ENCODE measurements at regions not wholly inside any gene's neighbourhood (a gene's known extent, or its start where the extent isn't known, plus 50 kb on each side); places are given as distances from the start of the nearest gene placed in this dataset.

- peak; percentile 52 for DNase-seq
Observed at GRCh38 chr5:10173716-10174115, 76.0 kb downstream of the ATPSCKMT start.

GRCh38 chr5:10172247-10172646 lies 77.4 kb downstream of the ATPSCKMT start:
- peak; percentile 65 for DNase-seq

DNA sequence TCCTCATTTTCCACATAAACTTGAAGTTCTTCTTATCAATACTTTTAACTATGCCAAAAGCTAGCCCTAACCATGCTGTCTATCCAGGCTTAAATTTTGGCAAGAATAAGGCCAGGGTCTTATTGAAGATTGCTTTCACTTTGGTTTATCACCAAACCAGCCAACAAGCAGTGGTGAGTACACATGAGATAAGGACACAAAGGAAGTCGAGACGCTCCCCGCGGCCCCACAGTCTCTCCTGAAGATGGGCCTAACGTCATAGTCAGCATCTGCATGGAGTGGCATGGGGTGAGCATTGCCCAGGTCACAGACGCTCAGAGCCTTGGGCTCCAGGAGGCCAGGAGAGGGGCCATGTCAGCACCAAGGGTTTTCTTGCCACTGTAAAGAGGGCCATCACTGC lies 80.3 kb downstream of the ATPSCKMT start:
- DNase-seq: no peak

GRCh38 chr5:10168254-10168653 lies 81.4 kb downstream of the ATPSCKMT start:
- no peak for DNase-seq

- DNase-seq: no peak
Observed at GRCh38 chr5:10167806-10168205, 81.9 kb downstream of the ATPSCKMT start.

GRCh38 chr5:10166392-10166791 lies 83.3 kb downstream of the ATPSCKMT start:
- no peak for DNase-seq

DNA sequence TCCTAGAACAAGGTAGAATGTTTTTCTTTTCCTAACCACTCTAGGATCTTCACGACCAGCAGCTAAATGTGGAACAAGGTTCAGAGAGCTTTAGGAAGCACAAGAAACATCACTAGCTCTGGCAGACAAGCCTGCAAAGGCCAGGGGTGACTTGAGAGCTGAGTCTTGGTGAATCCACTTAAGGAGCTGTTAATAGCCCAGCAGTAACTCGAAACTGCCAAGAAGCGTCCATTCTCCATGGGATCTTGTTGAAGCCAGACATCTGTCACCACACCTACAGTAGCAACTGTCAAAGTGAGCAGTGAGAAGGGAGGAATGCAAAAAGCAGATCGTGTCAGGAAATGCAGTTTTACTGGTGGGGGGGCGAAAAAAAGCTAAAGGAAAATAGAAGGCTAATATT lies 87.2 kb downstream of the ATPSCKMT start:
- DNase-seq: no peak

DNA sequence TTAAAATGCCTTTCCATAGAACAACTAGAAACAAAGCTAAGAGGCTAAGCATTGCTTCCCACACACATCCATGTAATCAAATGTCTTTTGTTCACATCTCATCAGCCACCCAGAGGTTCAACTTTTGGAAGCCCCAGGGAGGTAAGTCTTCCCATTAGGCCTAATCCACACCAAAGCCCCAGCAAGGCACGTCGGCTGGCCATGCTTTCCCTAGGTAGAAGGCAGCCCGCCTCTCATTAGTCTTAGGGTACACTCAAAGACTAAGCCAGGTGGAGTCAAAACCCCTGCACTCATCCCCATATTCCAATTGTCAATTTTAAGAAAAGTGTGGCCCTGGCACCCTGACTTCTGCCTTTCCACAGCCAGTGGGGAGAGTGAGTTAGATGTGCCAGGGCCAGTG lies 87.9 kb downstream of the ATPSCKMT start:
- DNase-seq: no peak

DNA sequence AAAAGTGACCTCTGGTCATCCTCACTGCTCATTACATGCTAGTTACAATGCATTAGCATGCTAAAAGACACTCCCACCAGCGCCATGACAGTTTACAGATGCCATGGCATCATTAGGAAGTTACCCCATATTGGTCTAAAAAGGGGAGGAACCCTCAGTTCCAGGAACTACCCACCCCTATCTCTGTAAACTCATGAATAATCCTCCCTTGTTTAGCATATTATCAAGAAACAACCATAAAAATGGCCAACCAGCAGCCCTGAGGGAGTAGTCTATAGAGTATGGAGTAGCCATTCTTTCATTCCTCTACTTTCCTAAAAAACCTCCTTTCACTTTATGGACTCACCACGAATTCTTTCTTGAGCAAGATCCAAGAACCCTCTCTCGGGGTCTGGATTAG lies 89.4 kb downstream of the ATPSCKMT start:
- DNase-seq: no peak

- DNase-seq: no peak
Observed at GRCh38 chr5:10158886-10159285, 90.8 kb downstream of the ATPSCKMT start.

DNA sequence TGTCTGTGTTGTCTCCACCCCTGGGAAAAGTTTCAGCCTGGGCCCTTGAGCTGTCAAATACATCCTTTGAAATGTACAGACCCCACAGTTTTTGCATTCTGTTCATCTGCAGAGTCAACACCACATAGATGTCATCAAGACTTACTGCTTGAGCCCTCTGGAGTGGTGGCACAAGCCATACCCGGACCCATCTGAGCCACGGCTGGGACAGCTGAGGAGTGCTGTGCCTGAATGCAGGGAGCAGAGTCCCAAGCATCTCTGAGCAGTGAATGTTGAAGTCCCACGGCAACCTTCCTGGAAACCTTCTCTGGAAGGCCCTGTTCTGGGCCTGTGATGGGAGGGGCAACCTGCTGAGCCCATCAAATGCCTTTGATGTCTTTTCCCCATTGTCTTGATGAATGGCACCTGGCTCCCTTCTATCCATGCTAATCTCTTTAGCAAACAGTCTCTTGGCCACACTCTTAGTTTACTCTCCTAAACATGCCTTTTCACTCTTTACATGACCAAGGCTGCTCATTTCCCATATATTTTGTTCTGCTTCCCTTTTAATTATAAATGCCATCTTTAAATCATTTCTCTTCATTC lies 92.5 kb downstream of the ATPSCKMT start:
- DNase-seq: no peak

DNA sequence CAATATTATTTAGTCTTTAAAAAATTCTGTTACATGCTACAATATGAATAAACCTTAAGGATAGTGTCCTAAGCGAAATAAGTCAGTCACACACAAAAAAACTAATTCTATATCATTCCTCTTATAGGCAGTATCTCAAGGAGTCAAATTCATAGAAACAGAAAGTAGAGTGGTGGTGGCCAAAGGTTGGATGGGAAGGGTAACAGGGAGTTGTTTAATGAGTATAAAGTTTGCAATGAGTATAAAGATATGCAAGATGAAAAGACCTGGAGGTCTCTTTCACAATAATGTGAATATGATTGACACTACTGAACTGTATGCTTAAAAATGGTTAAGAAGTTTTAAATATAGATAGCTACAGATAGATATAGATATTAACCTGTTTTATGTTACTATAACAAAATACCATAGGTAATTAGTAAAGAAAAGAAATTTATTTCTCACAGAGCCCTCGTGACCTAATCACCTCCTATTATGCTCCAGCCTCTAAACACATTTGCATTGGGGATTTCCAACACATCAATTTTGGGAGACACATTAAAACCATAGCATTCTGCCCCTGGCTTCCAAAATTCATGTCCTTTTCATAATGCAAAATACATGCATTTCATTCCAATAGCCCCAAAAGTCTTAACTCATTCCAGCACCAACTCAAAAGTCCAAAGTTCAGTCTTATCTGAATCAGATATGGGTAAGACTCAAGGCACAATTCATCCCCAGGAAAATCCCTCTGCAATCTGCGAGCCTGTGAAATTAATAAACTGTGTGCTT lies 93.6 kb downstream of the ATPSCKMT start:
- DNase-seq: no peak

DNA sequence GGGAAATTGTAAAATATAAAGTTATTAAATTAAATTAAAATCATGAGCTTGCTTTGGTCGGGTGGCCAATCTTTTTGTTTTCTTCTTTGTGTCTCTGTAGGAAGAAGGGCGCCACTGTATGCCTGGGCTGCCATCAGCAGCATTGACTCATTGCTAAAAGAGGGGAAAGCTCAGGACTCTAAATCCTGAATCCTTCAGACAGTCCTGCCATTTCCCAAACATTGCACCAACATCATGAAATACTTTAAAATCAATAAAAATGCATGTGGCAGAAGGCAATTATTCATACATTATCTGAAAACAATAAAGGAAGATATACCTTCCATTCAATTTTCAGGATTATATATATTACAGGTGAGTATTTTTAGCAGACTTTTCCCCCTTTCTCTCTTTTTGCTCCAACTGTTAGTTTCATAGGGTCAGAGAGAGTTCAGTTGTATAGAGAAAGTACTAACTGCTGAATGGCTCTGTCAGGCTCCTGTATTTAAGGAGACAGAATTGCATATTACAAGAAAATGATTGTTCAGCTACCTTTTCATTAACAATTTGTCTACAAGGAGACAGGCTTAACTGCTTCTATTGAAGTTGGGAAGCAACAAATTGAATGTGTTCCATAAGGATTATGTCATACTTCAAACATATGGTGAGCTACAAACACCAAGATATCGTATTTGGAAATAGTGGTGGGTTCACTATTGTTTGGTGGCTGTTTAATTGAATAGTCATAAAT lies 95.7 kb downstream of the ATPSCKMT start:
- DNase-seq: no peak

DNA sequence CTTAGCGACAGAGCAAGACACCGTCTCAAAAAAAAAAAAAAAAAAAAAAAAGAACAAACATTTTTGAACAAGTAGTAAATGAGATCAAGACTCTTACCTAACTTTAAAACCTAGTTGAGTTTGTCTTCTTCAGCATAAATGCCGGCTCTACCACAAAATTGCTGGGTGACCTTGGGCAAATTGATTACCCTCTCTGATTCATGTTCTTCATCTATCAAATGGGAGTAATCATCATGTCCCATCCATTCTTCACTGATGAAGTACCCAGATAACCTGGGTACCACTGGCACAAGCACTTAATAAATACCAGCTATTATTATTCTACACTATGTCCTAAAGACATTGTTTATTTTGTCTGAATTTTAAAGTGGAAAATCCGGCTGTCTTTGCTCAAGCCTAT lies 96.3 kb downstream of the ATPSCKMT start:
- no peak for DNase-seq

DNA sequence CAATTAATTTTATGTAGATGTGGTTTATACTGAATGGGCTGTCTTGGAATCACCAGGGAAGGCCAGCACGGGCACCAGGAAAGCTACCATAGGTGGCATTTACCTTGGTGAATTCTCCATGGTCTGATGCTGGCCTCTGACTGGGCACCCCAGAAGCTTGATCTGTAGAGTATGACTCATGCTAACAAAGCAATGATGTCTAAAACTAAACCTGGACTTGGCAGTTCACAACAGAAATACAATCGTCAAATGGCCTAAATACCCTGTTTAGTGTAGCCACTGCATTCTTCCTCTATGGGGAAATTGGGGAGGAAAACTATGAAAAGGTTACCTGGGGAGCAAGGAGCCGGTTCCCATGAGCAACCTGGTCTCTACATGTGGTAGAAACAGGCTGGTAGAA lies 98.0 kb downstream of the ATPSCKMT start:
- DNase-seq: no peak

DNA sequence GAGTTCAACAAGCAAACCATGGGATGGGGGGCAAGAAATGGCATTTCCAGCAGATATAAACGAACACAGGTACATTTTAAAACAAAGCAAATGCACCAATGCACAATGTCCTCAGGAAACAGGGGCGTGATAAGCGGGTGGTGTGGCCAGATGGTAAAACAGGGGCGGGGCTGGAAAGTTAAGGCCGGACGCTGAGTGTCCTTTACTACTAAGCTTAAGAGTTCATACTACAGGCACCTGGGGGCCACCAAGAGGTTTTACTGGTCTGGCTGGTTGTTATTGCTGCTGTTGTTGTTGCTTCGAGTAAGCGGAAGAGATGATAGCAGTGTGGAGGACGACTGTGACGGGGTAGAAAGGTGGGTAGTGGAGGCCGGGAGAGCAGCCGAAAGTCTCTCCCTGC lies 99.8 kb downstream of the ATPSCKMT start:
- DNase-seq: no peak

DNA sequence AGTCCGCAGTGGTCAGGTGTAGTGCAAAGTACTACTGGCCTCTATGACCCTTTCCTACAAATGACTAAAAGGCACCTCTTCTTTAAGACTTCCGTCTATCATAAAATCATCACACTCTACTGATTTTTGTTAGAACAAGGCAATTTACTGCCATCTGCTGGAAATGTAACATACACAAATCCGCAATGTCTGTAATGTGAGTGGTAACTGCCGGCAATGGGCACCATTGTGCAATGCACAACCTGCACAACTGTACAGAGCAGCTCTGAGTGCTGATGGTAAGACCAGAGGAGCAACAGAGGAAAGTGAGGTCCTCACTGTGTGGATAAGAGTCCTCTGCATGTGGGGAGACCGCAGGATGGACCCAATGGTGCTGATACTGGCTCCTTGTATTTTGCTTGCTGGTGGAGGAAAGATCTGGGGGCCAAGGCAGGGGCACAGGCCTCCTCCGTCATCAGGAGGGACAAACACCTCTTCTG lies 103.7 kb downstream of the ATPSCKMT start:
- DNase-seq: no peak

DNA sequence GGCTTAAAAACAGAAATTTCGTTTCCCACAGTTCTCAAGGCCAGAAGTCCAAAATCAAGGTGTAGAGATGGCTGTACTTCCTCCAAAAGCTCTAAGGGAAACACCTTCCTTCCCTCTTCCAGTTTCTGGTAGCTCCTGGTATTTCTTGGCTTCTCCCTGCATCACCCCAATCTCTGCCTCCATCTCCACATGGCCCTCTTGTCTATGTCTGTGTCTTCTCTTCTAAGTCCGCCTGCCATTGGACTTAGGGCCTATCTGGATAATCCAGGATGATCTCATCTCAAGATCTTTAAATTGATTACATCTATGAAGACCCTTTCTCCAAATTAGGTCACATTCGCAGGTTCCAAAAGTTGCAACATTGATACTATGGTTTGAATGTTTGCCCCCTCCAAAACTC lies 105.6 kb downstream of the ATPSCKMT start:
- no peak for DNase-seq

- no peak for DNase-seq
Observed at GRCh38 chr5:10140195-10140973, 109.3 kb downstream of the ATPSCKMT start.

DNA sequence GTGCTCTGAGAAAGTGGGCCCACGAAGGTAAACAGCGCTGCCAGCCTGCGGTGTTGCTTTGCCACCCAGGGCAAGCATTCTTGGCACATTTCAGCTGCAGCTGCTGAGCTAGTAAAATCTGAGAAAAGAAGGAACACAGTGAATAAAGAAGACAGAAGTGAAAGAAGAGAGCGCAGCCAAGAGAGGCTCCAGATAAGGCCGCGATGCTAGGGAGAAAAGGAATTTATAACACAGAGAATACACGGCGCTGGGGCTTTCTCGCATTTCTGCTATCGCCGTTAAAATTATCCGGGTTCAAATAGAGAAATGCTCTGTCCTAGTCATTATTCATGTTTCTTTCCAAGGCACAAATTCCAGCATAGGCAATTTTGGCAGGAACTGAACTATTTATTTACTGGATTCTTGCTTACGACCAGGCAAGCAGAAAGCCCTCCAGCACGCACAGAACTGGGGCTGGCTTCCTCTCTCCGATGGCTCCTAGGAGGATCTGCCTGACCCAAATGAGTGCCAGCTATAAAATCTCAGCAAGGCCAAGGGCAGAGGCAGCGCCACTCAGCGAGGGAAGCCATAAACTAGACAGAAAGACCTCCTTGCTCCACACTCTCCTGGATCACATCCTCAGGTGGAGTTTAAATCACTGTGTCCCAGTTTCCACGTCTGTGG lies 111.2 kb downstream of the ATPSCKMT start:
- no peak for DNase-seq

- DNase-seq: no peak
Observed at GRCh38 chr5:10133830-10134229, 115.9 kb downstream of the ATPSCKMT start.

DNA sequence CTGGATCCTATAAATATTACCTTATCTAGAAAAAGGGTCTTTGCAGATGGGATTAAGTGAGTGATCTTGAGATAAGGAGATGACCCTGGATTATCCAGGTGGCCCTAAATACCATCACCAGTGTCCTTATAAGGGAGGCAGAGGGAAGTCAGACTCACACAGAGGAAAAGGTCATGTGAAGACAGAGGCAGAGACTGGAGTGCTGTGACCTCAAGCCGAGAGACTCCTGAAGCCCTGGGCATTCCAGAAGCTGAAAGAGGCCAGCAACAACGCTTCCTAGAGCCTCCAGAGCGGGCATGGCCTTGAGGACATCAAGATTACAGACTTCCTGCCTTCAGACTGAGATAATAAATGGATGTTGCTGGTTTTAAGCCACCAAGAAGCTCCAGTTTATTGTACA lies 118.8 kb downstream of the ATPSCKMT start:
- DNase-seq: no peak

DNA sequence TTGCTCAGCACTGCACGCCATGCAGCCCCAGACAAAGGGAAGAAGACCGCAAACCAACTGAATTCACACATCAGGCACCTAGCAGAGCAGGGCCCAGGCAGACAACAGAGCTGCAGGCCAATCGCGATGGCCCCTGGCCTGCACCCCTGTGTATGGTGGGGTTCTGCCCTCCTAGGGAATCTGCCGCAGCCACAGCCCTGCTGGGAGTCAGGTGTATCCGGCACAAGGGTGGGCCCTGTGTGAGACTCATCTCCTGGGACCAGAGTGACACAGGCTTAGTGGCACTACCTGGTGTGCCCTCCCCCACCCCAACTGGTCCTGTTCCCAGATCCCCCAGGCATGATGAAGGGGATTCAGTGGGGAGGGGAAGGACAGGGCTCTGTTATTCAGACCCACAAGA lies 122.8 kb downstream of the ATPSCKMT start:
- no peak for DNase-seq

Measured in inflammatory macrophage treated with lipopolysaccharide for 4 hours (primary cell).